Gastrocnemius medialis (tissue), 4 donors: ENCODE measurements at regions not wholly inside any gene's neighbourhood (a gene's known extent, or its start where the extent isn't known, plus 50 kb on each side); places are given as distances from the start of the nearest gene placed in this dataset.

Experiments used
- POLR2A ChIP-seq, 2 donors: fragments of 450-650 bp; IDR thresholded peaks; one replicate each; pipeline ENCODE4 v1.6.1; 2017; ENCODE audit warnings: antibody characterized with exemption in 2 of 2, mild to moderate bottlenecking in 2 of 2, moderate library complexity in 2 of 2
- TF ChIP-seq, protein P1 (sequence below), 5 experiments: fragments of 450-650 bp in 3 of 5; fragments of 200-600 bp in 2 of 5; sonication (generic) in 2 of 5; IDR thresholded peaks in 4 of 5; conservative IDR thresholded peaks in 1 of 5; 1 replicate in 4 of 5; 2 replicates in 1 of 5; pipeline ENCODE4 v1.5.1; 2016 to 2019; ENCODE audit warnings: antibody characterized with exemption in 5 of 5, mild to moderate bottlenecking in 3 of 5, moderate library complexity in 3 of 5

DNA sequence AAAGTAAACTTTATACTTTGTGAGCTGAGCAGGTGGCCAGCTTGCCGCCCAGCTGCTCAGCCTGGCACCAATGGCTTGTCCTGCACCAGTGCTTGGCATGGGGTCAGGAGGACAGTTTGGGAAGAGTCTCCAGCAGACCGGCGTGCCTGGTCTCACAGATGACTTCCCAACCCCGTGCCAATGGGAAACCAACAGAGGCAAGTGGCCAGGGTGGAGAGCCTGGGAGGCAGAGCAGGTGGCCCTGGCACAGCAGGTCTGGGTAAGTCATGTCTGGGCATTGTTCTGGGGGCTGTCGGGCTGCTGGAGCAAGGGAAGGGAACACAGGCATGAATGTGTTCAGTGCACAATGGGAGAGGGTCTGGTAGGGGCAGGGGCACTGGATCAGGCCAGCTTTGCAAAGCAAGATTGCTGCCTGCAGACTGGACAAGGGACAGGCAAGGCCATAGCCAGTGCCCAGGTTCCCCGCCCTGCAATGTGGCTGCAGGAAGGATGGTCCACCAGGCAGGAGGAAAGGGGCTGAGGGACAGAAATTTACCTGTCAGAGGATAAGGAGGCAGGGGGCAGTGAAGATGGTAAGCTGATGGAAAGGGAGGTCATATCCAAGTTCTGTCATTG is 76.2 kb upstream of the ALDH1B1 start:
- TF ChIP-seq, protein P1, sequence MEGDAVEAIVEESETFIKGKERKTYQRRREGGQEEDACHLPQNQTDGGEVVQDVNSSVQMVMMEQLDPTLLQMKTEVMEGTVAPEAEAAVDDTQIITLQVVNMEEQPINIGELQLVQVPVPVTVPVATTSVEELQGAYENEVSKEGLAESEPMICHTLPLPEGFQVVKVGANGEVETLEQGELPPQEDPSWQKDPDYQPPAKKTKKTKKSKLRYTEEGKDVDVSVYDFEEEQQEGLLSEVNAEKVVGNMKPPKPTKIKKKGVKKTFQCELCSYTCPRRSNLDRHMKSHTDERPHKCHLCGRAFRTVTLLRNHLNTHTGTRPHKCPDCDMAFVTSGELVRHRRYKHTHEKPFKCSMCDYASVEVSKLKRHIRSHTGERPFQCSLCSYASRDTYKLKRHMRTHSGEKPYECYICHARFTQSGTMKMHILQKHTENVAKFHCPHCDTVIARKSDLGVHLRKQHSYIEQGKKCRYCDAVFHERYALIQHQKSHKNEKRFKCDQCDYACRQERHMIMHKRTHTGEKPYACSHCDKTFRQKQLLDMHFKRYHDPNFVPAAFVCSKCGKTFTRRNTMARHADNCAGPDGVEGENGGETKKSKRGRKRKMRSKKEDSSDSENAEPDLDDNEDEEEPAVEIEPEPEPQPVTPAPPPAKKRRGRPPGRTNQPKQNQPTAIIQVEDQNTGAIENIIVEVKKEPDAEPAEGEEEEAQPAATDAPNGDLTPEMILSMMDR (IDR thresholded peaks at IDR 0.05 in 4 of 5, conservative IDR thresholded peaks at IDR 0.05 in 1 of 5): no peak
- no peak for TF ChIP-seq POLR2A (IDR thresholded peaks at IDR 0.05)
